ENCODE measurements at regions not wholly inside any gene's neighbourhood (a gene's known extent, or its start where the extent isn't known, plus 50 kb on each side); places are given as distances from the start of the nearest gene placed in this dataset.

DNA sequence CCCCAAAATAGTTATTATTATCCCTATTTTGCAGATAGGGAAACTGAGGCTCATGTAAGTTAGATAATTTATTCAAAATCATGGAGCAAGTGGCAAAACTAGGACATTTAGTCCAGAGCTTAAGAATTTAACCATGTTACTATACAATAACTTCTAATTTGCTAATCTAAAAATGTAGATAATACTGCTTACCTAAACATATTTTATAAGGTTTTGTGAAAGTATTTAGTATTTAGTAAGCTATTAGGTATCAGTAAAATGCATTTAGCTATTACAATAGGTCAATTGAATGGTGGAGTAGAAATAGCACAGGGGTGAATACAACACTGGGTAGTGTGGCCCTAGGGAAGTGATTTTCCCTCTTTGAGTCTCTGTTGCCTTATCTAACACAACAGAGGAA is 648.3 kb downstream of the KIF4B start:
- TF ChIP-seq, protein P1, sequence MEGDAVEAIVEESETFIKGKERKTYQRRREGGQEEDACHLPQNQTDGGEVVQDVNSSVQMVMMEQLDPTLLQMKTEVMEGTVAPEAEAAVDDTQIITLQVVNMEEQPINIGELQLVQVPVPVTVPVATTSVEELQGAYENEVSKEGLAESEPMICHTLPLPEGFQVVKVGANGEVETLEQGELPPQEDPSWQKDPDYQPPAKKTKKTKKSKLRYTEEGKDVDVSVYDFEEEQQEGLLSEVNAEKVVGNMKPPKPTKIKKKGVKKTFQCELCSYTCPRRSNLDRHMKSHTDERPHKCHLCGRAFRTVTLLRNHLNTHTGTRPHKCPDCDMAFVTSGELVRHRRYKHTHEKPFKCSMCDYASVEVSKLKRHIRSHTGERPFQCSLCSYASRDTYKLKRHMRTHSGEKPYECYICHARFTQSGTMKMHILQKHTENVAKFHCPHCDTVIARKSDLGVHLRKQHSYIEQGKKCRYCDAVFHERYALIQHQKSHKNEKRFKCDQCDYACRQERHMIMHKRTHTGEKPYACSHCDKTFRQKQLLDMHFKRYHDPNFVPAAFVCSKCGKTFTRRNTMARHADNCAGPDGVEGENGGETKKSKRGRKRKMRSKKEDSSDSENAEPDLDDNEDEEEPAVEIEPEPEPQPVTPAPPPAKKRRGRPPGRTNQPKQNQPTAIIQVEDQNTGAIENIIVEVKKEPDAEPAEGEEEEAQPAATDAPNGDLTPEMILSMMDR (IDR thresholded peaks at IDR 0.05; ENCODE audit: insufficient read depth, low read depth, low read length), result no peak
- TF ChIP-seq EZH2 (IDR thresholded peaks at IDR 0.05; ENCODE audit: insufficient read depth, low read length), result no peak

Measured in astrocyte (in vitro differentiated cells and primary cell).